ENCODE measurements at regions not wholly inside any gene's neighbourhood (a gene's known extent, or its start where the extent isn't known, plus 50 kb on each side); places are given as distances from the start of the nearest gene placed in this dataset.

DNA sequence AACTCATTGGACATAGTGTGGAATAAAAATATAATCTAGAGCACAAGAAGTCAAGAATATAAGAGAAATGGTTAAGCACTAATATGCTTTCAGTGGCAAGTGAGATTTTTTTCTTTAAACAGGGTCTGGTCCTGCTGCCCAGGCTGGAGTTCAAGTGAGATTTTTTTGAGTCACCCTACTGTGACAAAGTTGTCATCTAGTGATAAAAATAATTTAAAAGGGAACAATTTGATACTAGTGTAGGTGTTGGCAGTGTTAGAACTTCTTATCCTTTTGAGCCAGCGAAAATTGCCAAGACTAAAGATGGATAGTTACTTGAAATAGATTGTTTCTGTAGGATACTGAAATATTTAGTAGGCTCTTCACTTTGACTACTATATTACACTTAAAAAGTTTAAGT is 67.9 kb upstream of the TECRL start:
- Histone ChIP-seq H2BK20ac (ENCODE audit: low read length) (no peak overlapping the region), H3K56ac (replicated peaks; ENCODE audit: insufficient read length, low read depth, low read length) (no peak overlapping the region), H2BK15ac (ENCODE audit: low read length) (no peak overlapping the region), H3K79me2 (ENCODE audit: control insufficient read depth in 1 of 2, insufficient read depth in 2 of 2, low read length in 2 of 2) (no peaks in the 10 kb centered on the region), H3K27me3 (replicated peaks in 1 of 4; ENCODE audit: control insufficient read depth in 3 of 4, extremely low read depth in 1 of 4, insufficient read depth in 3 of 4, low read length in 3 of 4) (no peaks in the 10 kb centered on the region), H3K18ac (ENCODE audit: extremely low read depth, low read length) (no peak overlapping the region), H2AFZ (ENCODE audit: low read length) (no peak overlapping the region), H3K14ac (ENCODE audit: insufficient read length) (no peak overlapping the region), H2BK120ac (replicated peaks; ENCODE audit: low read depth, low read length) (no peak overlapping the region), H4K91ac (replicated peaks; ENCODE audit: insufficient read length, low read length) (no peak overlapping the region), H3K9ac (replicated peaks in 1 of 4; ENCODE audit: extremely low read depth in 1 of 4, low read depth in 3 of 4, low read length in 3 of 4) (no peak overlapping the region), H4K5ac (ENCODE audit: insufficient read length, low read depth, low read length) (no peak overlapping the region), H3K79me1 (ENCODE audit: low read depth, low read length) (no peaks in the 10 kb centered on the region), H3K4me3 (ENCODE audit: extremely low read depth in 1 of 4, insufficient read depth in 2 of 4, low read depth in 3 of 4, low read length in 4 of 4) (no peak overlapping the region), H3K23ac (ENCODE audit: insufficient read length) (no peak overlapping the region), H3K23me2 (ENCODE audit: low read depth, low read length) (no peaks in the 10 kb centered on the region), H3K4me2 (ENCODE audit: insufficient read depth in 1 of 2, low read depth in 2 of 2, low read length in 2 of 2) (no peak overlapping the region), H2BK12ac (ENCODE audit: low read depth, low read length) (no peak overlapping the region), H3K4ac (replicated peaks; ENCODE audit: insufficient read length, low read depth, low read length) (no peak overlapping the region), H2BK5ac (ENCODE audit: low read depth, low read length) (no peak overlapping the region), H4K20me1 (replicated peaks in 1 of 2; ENCODE audit: control insufficient read depth in 1 of 2, insufficient read depth in 2 of 2, low read length in 2 of 2) (no peaks in the 10 kb centered on the region), H2AK5ac (ENCODE audit: low read depth, low read length) (no peak overlapping the region), H3K27ac (ENCODE audit: low read depth, low read length) (no peak overlapping the region), H3K4me1 (replicated peaks in 1 of 4; ENCODE audit: control insufficient read depth in 3 of 4, insufficient read depth in 4 of 4, low read length in 3 of 4) (no peaks in the 10 kb centered on the region), H3K36me3 (ENCODE audit: control insufficient read depth in 2 of 4, insufficient read depth in 4 of 4, low read length in 3 of 4) (no peaks in the 10 kb centered on the region), H4K8ac (ENCODE audit: extremely low read depth, insufficient read depth, low read length) (no peak overlapping the region), H3K9me3 (ENCODE audit: insufficient read depth in 2 of 2, low read depth in 1 of 2, low read length in 1 of 2) (no peaks in the 10 kb centered on the region)
- WGBS, 2 experiments (ENCODE audit: extremely low coverage in 1 of 2, insufficient coverage in 1 of 2, insufficient read length in 1 of 2, insufficient replicate concordance in 2 of 2, low coverage in 1 of 2, low lambda C conversion rate in 2 of 2, missing lambda C conversion rate in 1 of 2), result 92% methylated on average over 1 of the region's 1 CpG; no CpG with 5 or more reads in 1 of the 2 experiments
- FAIRE-seq, result no peak
- POLR2A ChIA-PET (ENCODE audit: partially characterized antibody), result no interaction called here
- DNase-seq (ENCODE audit: low read depth in 1 of 2, low spot score in 2 of 2), result no peak
- CTCF ChIA-PET (ENCODE audit: partially characterized antibody), result interaction anchor here (1.3 kb wide), 1 partner anchor 11 kb away, joined by 3 read pairs; no protein-coding TSS in a partner anchor
- TF ChIP-seq TEAD4 (IDR thresholded peaks at IDR 0.05; ENCODE audit: low read depth, low read length) (no peak), RBBP5 (IDR thresholded peaks at IDR 0.05; ENCODE audit: borderline replicate concordance, low read depth, low read length) (no peak), NANOG (IDR thresholded peaks at IDR 0.05; ENCODE audit: insufficient read depth, low read depth, low read length, poor library complexity, severe bottlenecking) (no peak), RXRA (IDR thresholded peaks at IDR 0.05; ENCODE audit: insufficient read depth, low read depth, low read length) (no peak), SUZ12 (IDR thresholded peaks at IDR 0.05; ENCODE audit: low read length) (no peak), SP2 (IDR thresholded peaks at IDR 0.05; ENCODE audit: low read length) (no peak), KDM1A (IDR thresholded peaks at IDR 0.05; ENCODE audit: borderline replicate concordance, low read length) (no peak), CEBPB (IDR thresholded peaks at IDR 0.05; ENCODE audit: low read depth, low read length) (no peak), GTF2F1 (IDR thresholded peaks at IDR 0.05; ENCODE audit: borderline replicate concordance, low read depth, low read length) (no peak), POU5F1 (IDR thresholded peaks at IDR 0.05; ENCODE audit: low read depth, low read length) (no peak), CBX8 (IDR thresholded peaks at IDR 0.05; ENCODE audit: borderline replicate concordance, low read depth, low read length) (no peak), CBX5 (IDR thresholded peaks at IDR 0.05; ENCODE audit: low read depth, low read length) (no peak), RFX5 (IDR thresholded peaks at IDR 0.05; ENCODE audit: borderline replicate concordance, low read depth, low read length) (no peak)
- TF ChIP-seq, protein P1, sequence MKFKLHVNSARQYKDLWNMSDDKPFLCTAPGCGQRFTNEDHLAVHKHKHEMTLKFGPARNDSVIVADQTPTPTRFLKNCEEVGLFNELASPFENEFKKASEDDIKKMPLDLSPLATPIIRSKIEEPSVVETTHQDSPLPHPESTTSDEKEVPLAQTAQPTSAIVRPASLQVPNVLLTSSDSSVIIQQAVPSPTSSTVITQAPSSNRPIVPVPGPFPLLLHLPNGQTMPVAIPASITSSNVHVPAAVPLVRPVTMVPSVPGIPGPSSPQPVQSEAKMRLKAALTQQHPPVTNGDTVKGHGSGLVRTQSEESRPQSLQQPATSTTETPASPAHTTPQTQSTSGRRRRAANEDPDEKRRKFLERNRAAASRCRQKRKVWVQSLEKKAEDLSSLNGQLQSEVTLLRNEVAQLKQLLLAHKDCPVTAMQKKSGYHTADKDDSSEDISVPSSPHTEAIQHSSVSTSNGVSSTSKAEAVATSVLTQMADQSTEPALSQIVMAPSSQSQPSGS (IDR thresholded peaks at IDR 0.05; ENCODE audit: low read length), result no peak
